ENCODE measurements at regions not wholly inside any gene's neighbourhood (a gene's known extent, or its start where the extent isn't known, plus 50 kb on each side); places are given as distances from the start of the nearest gene placed in this dataset.
"Not testable (repeated sequence)": the region's sequence is repeated elsewhere in the genome, so short reads cannot be mapped to it uniquely, and the experiment has no call there.

- no peak for DNase-seq (ENCODE audit: low read depth in 2 of 2)
- no peak for TF ChIP-seq CTCF (IDR thresholded peaks at IDR 0.05; ENCODE audit: low read depth, low read length)
- H3K4me3 ChIP-seq (replicated peaks in 1 of 2; ENCODE audit: low read depth in 2 of 2, low read length in 2 of 2), result no peak overlapping the region
Measured at GRCh38 chr16:79835194-79835593, 234.7 kb upstream of the MAF start.

GRCh38 chr16:79834720-79835119, 234.2 kb upstream of the MAF start:
- DNase-seq (ENCODE audit: low read depth in 2 of 2), result no peak

GRCh38 chr16:79834003-79834402, 233.5 kb upstream of the MAF start:
- DNase-seq (ENCODE audit: low read depth in 2 of 2); H3K4me3 ChIP-seq (replicated peaks in 1 of 2; ENCODE audit: low read depth in 2 of 2, low read length in 2 of 2): not testable (repeated sequence)

More at GRCh38 chr16:79834720-79835119, 234.2 kb upstream of the MAF start:
- H3K4me3 ChIP-seq (replicated peaks in 1 of 2; ENCODE audit: low read depth in 2 of 2, low read length in 2 of 2), result no peak overlapping the region
- TF ChIP-seq CTCF (IDR thresholded peaks at IDR 0.05; ENCODE audit: low read depth, low read length), result no peak

- TF ChIP-seq CTCF (IDR thresholded peaks at IDR 0.05; ENCODE audit: low read depth, low read length), result no peak
- H3K4me3 ChIP-seq (replicated peaks in 1 of 2; ENCODE audit: low read depth in 2 of 2, low read length in 2 of 2), result no peak overlapping the region
- DNase-seq (ENCODE audit: low read depth in 2 of 2), result no peak
Measured at GRCh38 chr16:79833559-79833958, 233.0 kb upstream of the MAF start.

- peak in 1 of 2 donors; percentile 5 for DNase-seq (ENCODE audit: low read depth in 2 of 2)
- TF ChIP-seq CTCF (IDR thresholded peaks at IDR 0.05; ENCODE audit: low read depth, low read length), result no peak
- no peak overlapping the region for H3K4me3 ChIP-seq (replicated peaks in 1 of 2; ENCODE audit: low read depth in 2 of 2, low read length in 2 of 2)
Measured at GRCh38 chr16:79826732-79827475, 226.4 kb upstream of the MAF start.

- no peak overlapping the region for H3K4me3 ChIP-seq (replicated peaks in 1 of 2; ENCODE audit: low read depth in 2 of 2, low read length in 2 of 2)
- no peak for TF ChIP-seq CTCF (IDR thresholded peaks at IDR 0.05; ENCODE audit: low read depth, low read length)
- no peak for DNase-seq (ENCODE audit: low read depth in 2 of 2)
Measured at GRCh38 chr16:79825002-79825401, 224.5 kb upstream of the MAF start.

- TF ChIP-seq CTCF (IDR thresholded peaks at IDR 0.05; ENCODE audit: low read depth, low read length), result no peak
- H3K4me3 ChIP-seq (replicated peaks in 1 of 2; ENCODE audit: low read depth in 2 of 2, low read length in 2 of 2), result no peak overlapping the region
- DNase-seq (ENCODE audit: low read depth in 2 of 2), result peak in 1 of 2 donors; percentile 2
Measured at GRCh38 chr16:79823639-79824038, 223.1 kb upstream of the MAF start.
